NT2/D1 (cell line): ENCODE measurements at regions not wholly inside any gene's neighbourhood (a gene's known extent, or its start where the extent isn't known, plus 50 kb on each side); places are given as distances from the start of the nearest gene placed in this dataset.
"Not testable (repeated sequence)": the region's sequence is repeated elsewhere in the genome, so short reads cannot be mapped to it uniquely, and the experiment has no call there.

Experiments
- SUZ12 ChIP-seq: IDR thresholded peaks from 2 replicates; pipeline ENCODE4 v1.6.1; 2011; ENCODE audit not compliant: insufficient read length, insufficient read depth; ENCODE audit errors: extremely low read depth
- YY1 ChIP-seq: IDR thresholded peaks from 2 replicates; pipeline ENCODE4 v1.6.1; 2011; ENCODE audit not compliant: insufficient read length, insufficient read depth
- ZNF274 ChIP-seq: IDR thresholded peaks from 2 replicates; pipeline ENCODE4 v1.6.1; 2011; ENCODE audit warnings: mild to moderate bottlenecking, low read depth, low read length

DNA sequence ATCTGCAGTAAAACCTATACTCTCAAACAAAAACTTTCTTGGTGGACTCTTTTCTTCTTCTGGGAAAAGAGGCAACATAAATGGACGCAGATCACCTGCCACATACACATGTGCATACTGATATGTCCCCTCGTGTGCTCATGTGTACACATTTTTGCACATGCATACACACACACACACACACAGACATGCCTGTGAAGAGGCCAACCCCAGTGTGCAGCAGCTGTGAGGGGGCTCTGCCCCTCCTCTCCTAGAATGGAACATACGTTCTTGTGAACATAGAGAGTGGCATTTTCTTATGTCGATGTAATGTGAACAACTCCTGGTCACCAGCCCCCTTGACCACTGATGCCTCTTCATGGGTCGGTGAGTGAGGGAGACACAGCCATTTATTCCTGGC, 188.9 kb upstream of the PLGLB2 start:
- not testable (repeated sequence) for TF ChIP-seq YY1, ZNF274, SUZ12
